HG02798 (cell line): ENCODE measurements at regions not wholly inside any gene's neighbourhood (a gene's known extent, or its start where the extent isn't known, plus 50 kb on each side); places are given as distances from the start of the nearest gene placed in this dataset.
A peak's percentile ranks its signal among the peaks of the same experiment; 100 is the strongest.
"Not testable (repeated sequence)": the region's sequence is repeated elsewhere in the genome, so short reads cannot be mapped to it uniquely, and the experiment has no call there.

Experiments
- ATAC-seq: cut with Tn5 transposase; IDR thresholded peaks from one replicate; pipeline ENCODE4 v1.9.1; 2021; ENCODE audit warnings: mild to moderate bottlenecking; ENCODE audit not compliant: unreplicated experiment, poor library complexity

- ATAC-seq = not testable (repeated sequence)
Measured at GRCh38 chr2:87555082-87555481, 192.8 kb upstream of the PLGLB2 start.

DNA sequence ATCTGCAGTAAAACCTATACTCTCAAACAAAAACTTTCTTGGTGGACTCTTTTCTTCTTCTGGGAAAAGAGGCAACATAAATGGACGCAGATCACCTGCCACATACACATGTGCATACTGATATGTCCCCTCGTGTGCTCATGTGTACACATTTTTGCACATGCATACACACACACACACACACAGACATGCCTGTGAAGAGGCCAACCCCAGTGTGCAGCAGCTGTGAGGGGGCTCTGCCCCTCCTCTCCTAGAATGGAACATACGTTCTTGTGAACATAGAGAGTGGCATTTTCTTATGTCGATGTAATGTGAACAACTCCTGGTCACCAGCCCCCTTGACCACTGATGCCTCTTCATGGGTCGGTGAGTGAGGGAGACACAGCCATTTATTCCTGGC is 188.9 kb upstream of the PLGLB2 start:
- not testable (repeated sequence) for ATAC-seq

DNA sequence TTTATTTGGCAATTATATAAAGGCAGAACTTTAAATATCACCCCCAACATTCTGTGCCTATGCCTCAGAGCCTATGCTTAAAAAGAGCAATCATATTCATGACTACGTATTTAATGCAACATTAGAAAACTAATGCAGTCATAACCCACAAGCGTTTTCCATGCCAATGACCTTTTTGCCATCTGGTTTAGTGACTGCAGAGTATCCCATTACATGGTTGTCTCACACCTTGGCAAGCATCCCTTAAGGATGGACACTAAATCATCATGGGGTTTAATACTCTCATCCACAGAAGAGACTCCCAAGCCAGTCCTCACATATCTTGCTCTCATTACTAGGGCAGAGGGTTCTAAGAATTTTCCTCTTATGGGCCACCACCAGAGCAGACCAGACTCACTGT is 188.2 kb upstream of the PLGLB2 start:
- ATAC-seq = not testable (repeated sequence)

GRCh38 chr2:87565116-87565515 is 182.8 kb upstream of the PLGLB2 start:
- not testable (repeated sequence) for ATAC-seq

GRCh38 chr2:87566531-87566930 is 181.4 kb upstream of the PLGLB2 start:
- ATAC-seq = not testable (repeated sequence)

GRCh38 chr2:87567093-87567492 is 180.8 kb upstream of the PLGLB2 start:
- ATAC-seq = not testable (repeated sequence)

GRCh38 chr2:87567912-87568311 is 180.0 kb upstream of the PLGLB2 start:
- ATAC-seq = not testable (repeated sequence)

DNA sequence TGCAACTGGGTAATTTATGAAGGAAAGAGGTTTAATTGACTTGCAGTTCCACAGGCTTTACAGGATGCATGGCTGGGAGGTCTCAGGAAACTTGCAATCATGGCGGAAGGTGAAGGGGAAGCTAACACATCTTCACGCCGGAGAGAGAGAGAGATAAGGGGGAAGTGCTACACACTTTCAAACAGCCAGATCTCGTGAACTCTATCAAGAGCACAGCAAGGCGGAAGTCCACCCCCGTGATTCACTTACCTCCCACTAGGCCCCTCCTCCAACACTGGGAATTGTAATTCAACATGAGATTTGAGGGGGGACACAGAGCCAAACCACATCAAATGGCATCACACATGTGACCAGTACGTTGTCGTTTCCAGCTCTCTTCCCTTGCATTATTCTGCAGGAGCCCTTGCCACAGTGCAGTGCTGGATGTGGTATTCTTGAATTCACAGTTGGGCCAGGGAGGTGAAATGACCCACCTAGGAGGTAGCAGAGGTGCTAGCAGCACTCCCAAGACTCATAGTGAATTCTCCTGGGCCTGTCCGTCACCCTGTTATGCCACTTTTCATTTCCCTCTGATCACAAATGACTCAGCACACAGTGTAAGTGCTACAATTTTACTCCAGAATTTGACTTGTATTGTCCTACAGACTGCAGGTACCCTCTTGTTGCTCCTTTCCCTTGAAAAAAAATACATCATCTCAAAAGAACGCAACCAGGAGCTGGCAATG is 179.2 kb upstream of the PLGLB2 start:
- not testable (repeated sequence) for ATAC-seq

- ATAC-seq = not testable (repeated sequence)
Measured at GRCh38 chr2:87569689-87570397, 178.0 kb upstream of the PLGLB2 start.

DNA sequence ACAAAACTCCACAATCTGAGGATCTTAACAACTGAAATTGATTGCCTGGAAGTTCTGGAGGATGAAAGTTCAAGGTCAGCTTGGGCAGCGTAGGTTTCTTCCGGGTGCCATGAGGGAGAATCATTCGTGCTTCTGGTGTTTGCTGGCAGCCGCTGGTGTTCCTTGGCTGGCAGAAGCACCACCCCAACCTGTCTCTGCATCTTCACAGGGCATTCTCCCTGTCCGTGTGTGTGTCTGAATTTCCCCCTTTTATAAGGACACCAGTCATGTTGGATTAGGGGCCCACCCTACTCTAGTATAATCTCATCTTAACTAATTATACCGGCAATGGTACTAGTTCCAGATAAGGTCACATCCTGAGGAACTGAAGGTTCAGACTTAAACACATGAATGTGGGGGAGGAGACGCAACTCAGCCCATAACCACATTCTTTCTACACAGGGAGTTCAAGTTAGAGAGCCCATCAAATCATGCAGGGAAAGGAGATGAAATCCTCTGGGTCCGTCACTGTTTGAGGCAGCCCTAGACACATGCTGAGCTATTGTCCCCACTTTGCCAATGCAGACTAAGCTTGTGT is 175.9 kb upstream of the PLGLB2 start:
- ATAC-seq = not testable (repeated sequence)

DNA sequence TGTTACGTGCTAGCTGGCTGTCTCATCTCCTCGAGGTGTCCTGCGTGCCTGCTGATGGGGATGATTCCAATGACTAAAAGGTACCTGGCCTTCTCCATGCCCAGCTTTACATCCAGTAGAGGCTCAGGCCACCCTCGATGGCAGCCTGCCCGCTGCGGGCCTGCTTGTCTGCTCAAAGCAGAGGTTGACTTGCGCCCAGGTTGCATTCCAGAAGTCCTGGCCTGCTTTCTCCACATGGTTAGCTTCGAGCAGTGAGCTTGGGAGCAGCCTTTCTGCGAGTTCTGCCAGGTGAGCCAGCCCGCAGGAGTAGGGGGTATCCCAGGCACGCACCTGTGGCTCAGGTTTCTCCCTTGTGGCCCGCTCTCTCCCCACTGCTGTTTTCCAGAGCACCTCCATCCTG is 175.0 kb upstream of the PLGLB2 start:
- ATAC-seq = not testable (repeated sequence)

DNA sequence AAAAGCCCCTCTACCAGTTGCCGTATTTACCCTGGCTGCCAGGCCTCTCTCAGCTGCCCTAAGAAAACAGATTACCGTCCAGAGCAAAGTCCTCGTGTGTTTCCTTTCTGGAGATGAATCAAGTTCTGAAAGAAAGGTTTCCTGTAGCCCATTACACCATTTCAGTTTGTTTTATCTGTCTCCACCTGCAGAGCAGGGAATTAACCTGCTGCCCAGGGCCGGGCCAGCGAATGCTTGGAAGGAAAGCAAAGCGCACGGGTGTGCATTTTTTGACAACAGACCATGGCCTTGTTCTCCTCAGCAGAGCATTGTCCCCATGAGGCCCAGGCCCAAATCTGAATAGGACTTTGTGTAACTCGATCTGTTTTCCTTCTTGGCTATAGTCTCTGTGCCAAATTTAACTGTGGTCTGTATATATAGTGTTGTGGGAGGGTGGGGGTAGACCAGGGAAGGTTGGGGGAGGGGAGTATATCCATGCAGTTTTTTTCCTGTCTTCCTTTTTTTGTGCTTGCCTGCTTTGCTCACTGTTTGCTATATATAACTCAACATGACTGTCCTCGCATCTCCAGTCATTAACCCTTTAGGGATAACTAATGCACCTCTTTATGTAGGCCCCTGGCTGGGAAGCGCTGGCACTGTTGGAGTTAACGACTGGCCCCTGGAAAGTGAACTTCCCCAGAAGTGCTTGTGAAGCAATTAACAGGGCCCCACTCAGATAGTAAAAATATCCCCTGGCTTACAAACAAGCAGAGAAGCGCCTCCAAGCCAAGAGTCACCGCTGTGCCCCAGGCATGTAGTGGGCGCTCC is 174.3 kb upstream of the PLGLB2 start:
- ATAC-seq = not testable (repeated sequence)

DNA sequence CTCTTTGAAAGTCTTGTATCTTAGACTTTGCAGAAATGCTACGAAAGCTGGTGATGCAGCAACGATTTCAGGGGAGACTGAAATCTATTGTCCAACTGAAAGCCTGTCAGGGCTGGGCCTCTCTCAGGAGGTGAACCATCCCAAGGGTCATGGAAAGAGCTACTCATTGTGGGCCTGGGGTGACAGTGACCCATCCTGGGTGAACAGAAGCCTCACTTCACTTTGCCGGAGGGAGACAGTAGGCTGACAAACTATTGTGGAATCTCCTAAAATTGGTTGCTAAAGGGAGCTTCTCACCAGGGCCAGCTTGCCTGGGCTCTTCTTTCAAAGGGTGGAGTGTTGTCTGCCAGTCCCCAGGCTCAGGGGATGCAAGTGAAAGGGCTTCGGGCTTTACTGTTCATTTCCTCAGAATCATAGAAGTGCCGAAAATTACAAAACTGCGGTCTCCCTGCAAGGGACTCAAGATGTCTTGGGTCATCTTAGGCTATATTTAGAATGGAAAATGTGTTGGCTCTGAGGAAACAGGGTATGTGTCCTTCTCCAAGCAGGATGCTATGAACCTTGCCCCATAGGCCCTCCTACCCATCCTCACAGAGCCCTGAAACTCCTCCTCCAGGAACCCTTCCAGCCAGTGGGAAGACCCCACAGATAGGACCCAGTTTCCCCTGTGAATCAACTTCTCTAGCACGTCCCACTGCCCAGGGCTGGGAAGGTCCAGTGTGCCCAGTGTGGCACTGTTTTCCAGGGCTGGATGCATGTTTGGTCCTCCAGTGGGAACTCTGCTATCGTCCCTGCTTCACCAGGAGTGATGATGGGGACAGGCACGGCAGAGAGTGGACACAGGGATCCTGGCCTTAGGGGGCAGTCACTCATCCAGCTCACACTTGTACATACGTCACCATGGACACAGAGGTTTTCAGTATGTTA is 173.4 kb upstream of the PLGLB2 start:
- not testable (repeated sequence) for ATAC-seq

DNA sequence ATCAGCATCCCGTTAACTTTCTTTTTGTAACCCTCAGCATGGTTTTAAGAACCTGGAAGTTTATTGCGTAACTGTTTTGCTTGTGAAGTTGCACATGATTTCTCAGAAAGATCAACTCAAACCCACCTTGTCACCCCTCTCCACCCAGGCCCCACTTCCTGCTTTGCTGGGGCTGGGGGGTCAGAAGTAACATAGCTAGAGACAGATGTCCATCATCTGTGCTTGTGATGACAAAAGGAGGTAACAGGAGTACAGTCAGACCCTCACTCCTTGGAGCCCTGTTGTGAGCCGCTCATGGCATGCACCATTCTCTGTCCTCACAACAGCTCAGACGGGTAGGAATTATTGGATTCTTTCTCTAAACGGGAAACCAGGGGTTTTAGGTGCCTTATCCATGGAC is 172.7 kb upstream of the PLGLB2 start:
- not testable (repeated sequence) for ATAC-seq

- ATAC-seq = peak; percentile 52
Measured at GRCh38 chr2:87577358-87577757, 170.5 kb upstream of the PLGLB2 start.

- not testable (repeated sequence) for ATAC-seq
Measured at GRCh38 chr2:87582152-87582551, 165.7 kb upstream of the PLGLB2 start.

- not testable (repeated sequence) for ATAC-seq
Measured at GRCh38 chr2:87582579-87582978, 165.3 kb upstream of the PLGLB2 start.

GRCh38 chr2:87583370-87583769 is 164.5 kb upstream of the PLGLB2 start:
- ATAC-seq = not testable (repeated sequence)

GRCh38 chr2:87583803-87584202 is 164.1 kb upstream of the PLGLB2 start:
- ATAC-seq = not testable (repeated sequence)
